ENCODE measurements at regions not wholly inside any gene's neighbourhood (a gene's known extent, or its start where the extent isn't known, plus 50 kb on each side); places are given as distances from the start of the nearest gene placed in this dataset.

GRCh38 chr6:74253261-74253660 lies 557.3 kb downstream of the CD109 start:
- TF ChIP-seq CTCF (IDR thresholded peaks at IDR 0.05 in 4 of 5, conservative IDR thresholded peaks at IDR 0.05 in 1 of 5) (no peak), POLR2A (IDR thresholded peaks at IDR 0.05) (no peak)
